H9 (cell line): ENCODE measurements at regions not wholly inside any gene's neighbourhood (a gene's known extent, or its start where the extent isn't known, plus 50 kb on each side); places are given as distances from the start of the nearest gene placed in this dataset.

Experiments used
- DNase-seq: peaks from one replicate; pipeline ENCODE4 v3.0.0-alpha.2; 2017
- H2AFZ ChIP-seq: one replicate; pipeline ENCODE4 v1.6.1; 2013; ENCODE audit warnings: mild to moderate bottlenecking, low read length, control low read depth, moderate library complexity
- H2AK5ac ChIP-seq: 2 replicates; pipeline ENCODE4 v1.6.1; 2013; ENCODE audit warnings: low read length, control low read depth, mixed read lengths; ENCODE audit not compliant: insufficient read length
- H2BK120ac ChIP-seq: one replicate; pipeline ENCODE4 v1.6.1; 2013; ENCODE audit warnings: low read depth, mild to moderate bottlenecking, low read length, control low read depth, inconsistent platforms; ENCODE audit not compliant: poor library complexity, severe bottlenecking
- H2BK12ac ChIP-seq: 2 replicates; pipeline ENCODE4 v1.6.1; 2013; ENCODE audit warnings: low read length, control low read depth, mixed read lengths, low read depth; ENCODE audit not compliant: insufficient read length
- H2BK15ac ChIP-seq: 2 replicates; pipeline ENCODE4 v1.6.1; 2013; ENCODE audit warnings: low read depth, low read length, control low read depth
- H2BK20ac ChIP-seq: one replicate; pipeline ENCODE4 v1.6.1; 2013; ENCODE audit warnings: low read depth, mild to moderate bottlenecking, low read length, control low read depth, inconsistent platforms; ENCODE audit not compliant: poor library complexity, severe bottlenecking
- H2BK5ac ChIP-seq: 2 replicates; pipeline ENCODE4 v1.6.1; 2013; ENCODE audit warnings: low read length, control low read depth, mixed read lengths; ENCODE audit not compliant: insufficient read length
- H3K14ac ChIP-seq: 2 replicates; pipeline ENCODE4 v1.6.1; 2013; ENCODE audit warnings: low read length, control low read depth; ENCODE audit not compliant: insufficient read depth
- H3K18ac ChIP-seq: 2 replicates; pipeline ENCODE4 v1.6.1; 2013; ENCODE audit warnings: low read depth, mild to moderate bottlenecking, mixed read lengths, low read length, control low read depth; ENCODE audit not compliant: insufficient read length
- H3K23ac ChIP-seq: 2 replicates; pipeline ENCODE4 v1.6.1; 2013; ENCODE audit warnings: low read length, control low read depth, mixed read lengths, low read depth; ENCODE audit not compliant: insufficient read length
- H3K23me2 ChIP-seq: 2 replicates; pipeline ENCODE4 v1.6.1; 2013; ENCODE audit warnings: low read depth, mild to moderate bottlenecking, mixed read lengths, low read length, control low read depth; ENCODE audit not compliant: insufficient read length, poor library complexity, severe bottlenecking
- H3K27ac ChIP-seq: 2 replicates; pipeline ENCODE4 v1.5.1; 2013; ENCODE audit warnings: low read length, control low read depth, mixed read lengths, low read depth; ENCODE audit not compliant: insufficient read length
- H3K27me3 ChIP-seq: 2 replicates; pipeline ENCODE4 v1.6.1; 2013; ENCODE audit warnings: low read length, control low read depth, inconsistent platforms; ENCODE audit not compliant: insufficient read depth
- H3K4ac ChIP-seq: 2 replicates; pipeline ENCODE4 v1.6.1; 2013; ENCODE audit warnings: low read depth, mild to moderate bottlenecking, control low read depth, inconsistent platforms, low read length, moderate library complexity
- H3K4me1 ChIP-seq: 2 replicates; pipeline ENCODE4 v1.6.1; 2013; ENCODE audit warnings: low read length, control low read depth, inconsistent platforms; ENCODE audit not compliant: insufficient read depth
- H3K4me2 ChIP-seq: 2 replicates; pipeline ENCODE4 v1.6.1; 2013; ENCODE audit warnings: low read length, control low read depth, mixed read lengths; ENCODE audit not compliant: insufficient read length, insufficient read depth
- H3K56ac ChIP-seq: 2 replicates; pipeline ENCODE4 v1.6.1; 2013; ENCODE audit warnings: low read depth, mild to moderate bottlenecking, mixed read lengths, low read length, control low read depth; ENCODE audit not compliant: insufficient read length
- H3K79me1 ChIP-seq: 2 replicates; pipeline ENCODE4 v1.6.1; 2013; ENCODE audit warnings: low read depth, mild to moderate bottlenecking, moderate library complexity, low read length, control low read depth, inconsistent platforms; ENCODE audit not compliant: insufficient read depth, poor library complexity, severe bottlenecking
- H3K79me2 ChIP-seq: 2 replicates; pipeline ENCODE4 v1.6.1; 2013; ENCODE audit warnings: low read length, control low read depth, inconsistent platforms; ENCODE audit not compliant: insufficient read depth
- H3K9ac ChIP-seq: 2 replicates; pipeline ENCODE4 v1.6.1; 2013; ENCODE audit warnings: low read length, control low read depth, mixed read lengths; ENCODE audit not compliant: insufficient read length; ENCODE audit errors: extremely low read depth
- H3K9me3 ChIP-seq: one replicate; pipeline ENCODE4 v1.6.1; 2013; ENCODE audit warnings: low read depth, low read length, inconsistent platforms; ENCODE audit not compliant: control insufficient read depth
- H3T11ph ChIP-seq: one replicate; pipeline ENCODE4 v1.6.1; 2013; ENCODE audit warnings: mild to moderate bottlenecking, low read length, control low read depth, inconsistent platforms
- H4K20me1 ChIP-seq: one replicate; pipeline ENCODE4 v1.6.1; 2013; ENCODE audit not compliant: control insufficient read depth, insufficient read length, insufficient read depth
- H4K5ac ChIP-seq: 2 replicates; pipeline ENCODE4 v1.6.1; 2013; ENCODE audit warnings: low read depth, mild to moderate bottlenecking, mixed read lengths, low read length, control low read depth; ENCODE audit not compliant: insufficient read length
- H4K8ac ChIP-seq: replicated peaks from 2 replicates; pipeline ENCODE4 v1.6.1; 2013; ENCODE audit warnings: low read length, control low read depth, mixed read lengths, low read depth; ENCODE audit not compliant: insufficient read length
- H4K91ac ChIP-seq: 2 replicates; pipeline ENCODE4 v1.6.1; 2013; ENCODE audit warnings: low read depth, mild to moderate bottlenecking, moderate library complexity, mixed read lengths, low read length, control low read depth; ENCODE audit not compliant: insufficient read length
- H3K27ac Mint-ChIP-seq, 3 experiments: 2 replicates in 2 of 3; 3 replicates in 1 of 3; pipeline ENCODE4 v1.8.0; 2020 to 2021; ENCODE audit warnings: mixed read lengths in 3 of 3, mild to moderate bottlenecking in 1 of 3, moderate library complexity in 1 of 3
- H3K27me3 Mint-ChIP-seq: 2 replicates; pipeline ENCODE4 v1.8.0; 2021; ENCODE audit warnings: low read depth, mild to moderate bottlenecking, moderate library complexity, mixed read lengths
- H3K36me3 Mint-ChIP-seq, 3 experiments: 2 replicates in 2 of 3; 3 replicates in 1 of 3; pipeline ENCODE4 v1.8.0; 2020 to 2021; ENCODE audit warnings: low read depth in 3 of 3, mixed read lengths in 3 of 3; ENCODE audit not compliant: insufficient read depth in 1 of 3
- H3K4me1 Mint-ChIP-seq, 2 experiments: 2 replicates each; pipeline ENCODE4 v1.8.0; 2020; ENCODE audit warnings: mixed read lengths in 2 of 2
- H3K4me3 Mint-ChIP-seq, 2 experiments: 2 replicates in 1 of 2; 3 replicates in 1 of 2; pipeline ENCODE4 v1.8.0; 2020 to 2021; ENCODE audit warnings: mild to moderate bottlenecking in 2 of 2, mixed read lengths in 2 of 2, moderate library complexity in 1 of 2
- H3K9me3 Mint-ChIP-seq, 2 experiments: 2 replicates in 1 of 2; 3 replicates in 1 of 2; pipeline ENCODE4 v1.8.0; 2020; ENCODE audit warnings: mild to moderate bottlenecking in 2 of 2, mixed read lengths in 2 of 2, moderate library complexity in 1 of 2
- WGBS: extraction: QIAGEN DNeasy Blood & Tissue Kit; methylation state at CpG from one replicate; pipeline ENCODE4 v1.1.7; 2013; ENCODE audit warnings: missing lambda C conversion rate, low lambda C conversion rate, mixed read lengths; ENCODE audit not compliant: insufficient read length; ENCODE audit errors: extremely low coverage; 5-methylcytosine and 5-hydroxymethylcytosine counted together
- TF ChIP-seq, protein P1 (sequence below): fragments of 200-600 bp; sonication (generic); conservative IDR thresholded peaks from 3 replicates; pipeline ENCODE4 v1.8.0; 2021; ENCODE audit warnings: antibody characterized with exemption, mild to moderate bottlenecking

DNA sequence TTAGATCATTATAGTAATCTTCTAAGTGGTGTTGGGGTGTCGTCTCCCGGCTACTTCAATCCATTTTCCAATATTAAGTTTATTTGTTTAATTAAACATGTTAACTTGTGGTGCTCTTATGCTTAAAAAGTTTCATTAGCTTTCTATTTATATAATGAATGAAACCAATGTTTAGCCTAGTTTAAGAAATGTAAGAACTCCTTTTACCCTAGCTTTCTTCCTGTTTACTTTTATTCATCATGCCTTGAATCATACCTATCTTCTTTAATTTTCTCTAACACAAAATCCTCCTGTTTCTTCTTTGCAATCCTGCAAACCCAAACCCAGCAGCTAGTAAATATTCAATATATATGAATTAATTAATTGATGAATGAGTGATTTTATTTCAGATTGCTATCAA, 1276.7 kb upstream of the PIK3C3 start:
- H2BK12ac ChIP-seq = no peak overlapping the region
- no peak for DNase-seq
- H3K14ac ChIP-seq = no peak overlapping the region
- no peak overlapping the region for H2BK120ac ChIP-seq
- H2AFZ ChIP-seq = no peak overlapping the region
- H2BK5ac ChIP-seq = no peak overlapping the region
- H3T11ph ChIP-seq = no peak overlapping the region
- H3K23me2 ChIP-seq = no peaks in the 10 kb centered on the region
- no peak overlapping the region for H3K4ac ChIP-seq
- no peaks in the 10 kb centered on the region for H3K79me2 ChIP-seq
- H3K36me3 Mint-ChIP-seq = no peaks in the 10 kb centered on the region
- TF ChIP-seq, protein P1, sequence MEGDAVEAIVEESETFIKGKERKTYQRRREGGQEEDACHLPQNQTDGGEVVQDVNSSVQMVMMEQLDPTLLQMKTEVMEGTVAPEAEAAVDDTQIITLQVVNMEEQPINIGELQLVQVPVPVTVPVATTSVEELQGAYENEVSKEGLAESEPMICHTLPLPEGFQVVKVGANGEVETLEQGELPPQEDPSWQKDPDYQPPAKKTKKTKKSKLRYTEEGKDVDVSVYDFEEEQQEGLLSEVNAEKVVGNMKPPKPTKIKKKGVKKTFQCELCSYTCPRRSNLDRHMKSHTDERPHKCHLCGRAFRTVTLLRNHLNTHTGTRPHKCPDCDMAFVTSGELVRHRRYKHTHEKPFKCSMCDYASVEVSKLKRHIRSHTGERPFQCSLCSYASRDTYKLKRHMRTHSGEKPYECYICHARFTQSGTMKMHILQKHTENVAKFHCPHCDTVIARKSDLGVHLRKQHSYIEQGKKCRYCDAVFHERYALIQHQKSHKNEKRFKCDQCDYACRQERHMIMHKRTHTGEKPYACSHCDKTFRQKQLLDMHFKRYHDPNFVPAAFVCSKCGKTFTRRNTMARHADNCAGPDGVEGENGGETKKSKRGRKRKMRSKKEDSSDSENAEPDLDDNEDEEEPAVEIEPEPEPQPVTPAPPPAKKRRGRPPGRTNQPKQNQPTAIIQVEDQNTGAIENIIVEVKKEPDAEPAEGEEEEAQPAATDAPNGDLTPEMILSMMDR = no peak
- H3K9me3 ChIP-seq = no peaks in the 10 kb centered on the region
- H4K5ac ChIP-seq = no peak overlapping the region
- H3K9me3 Mint-ChIP-seq = no peaks in the 10 kb centered on the region
- no peak overlapping the region for H3K27ac Mint-ChIP-seq
- no peaks in the 10 kb centered on the region for H3K4me1 Mint-ChIP-seq
- no peak overlapping the region for H3K4me2 ChIP-seq
- no peak overlapping the region for H4K8ac ChIP-seq
- no CpG with 5 or more reads among the region's 2 CpGs for WGBS
- no peaks in the 10 kb centered on the region for H3K79me1 ChIP-seq
- no peak overlapping the region for H3K23ac ChIP-seq
- no peak overlapping the region for H2AK5ac ChIP-seq
- H3K27me3 ChIP-seq = no peaks in the 10 kb centered on the region
- no peak overlapping the region for H3K56ac ChIP-seq
- no peak overlapping the region for H3K9ac ChIP-seq
- no peak overlapping the region for H3K27ac ChIP-seq
- no peak overlapping the region for H4K91ac ChIP-seq
- H3K4me3 Mint-ChIP-seq = no peak overlapping the region
- H3K4me1 ChIP-seq = no peaks in the 10 kb centered on the region
- H4K20me1 ChIP-seq = no peaks in the 10 kb centered on the region
- no peak overlapping the region for H3K18ac ChIP-seq
- no peak overlapping the region for H2BK15ac ChIP-seq
- H3K27me3 Mint-ChIP-seq = no peaks in the 10 kb centered on the region
- H2BK20ac ChIP-seq = no peak overlapping the region
